Lung (tissue), 11 donors: ENCODE measurements at regions not wholly inside any gene's neighbourhood (a gene's known extent, or its start where the extent isn't known, plus 50 kb on each side); places are given as distances from the start of the nearest gene placed in this dataset.

Experiments
- ATAC-seq: fragments of 200-7000 bp; cut with Tn5 transposase; one replicate; pipeline ENCODE4 v1.9.1; 2020; ENCODE audit warnings: moderate number of reproducible peaks; ENCODE audit not compliant: insufficient read depth, low FRiP score
- DNase-seq, 3 donors: peaks; one replicate each; pipeline ENCODE4 v3.0.0-alpha.2; 2013 to 2017
- H3K27ac ChIP-seq, 2 donors: one replicate each; pipeline ENCODE4 v1.5.1; 2013; ENCODE audit warnings: mild to moderate bottlenecking in 2 of 2, moderate library complexity in 2 of 2, control low read depth in 1 of 2, inconsistent platforms in 1 of 2, low read depth in 1 of 2, low read length in 1 of 2
- H3K27me3 ChIP-seq, 3 donors: one replicate each; pipeline ENCODE4 v1.5.1; 2013; ENCODE audit warnings: low read length in 2 of 3; ENCODE audit not compliant: control insufficient read depth in 3 of 3, insufficient read depth in 3 of 3
- H3K36me3 ChIP-seq, 4 donors: one replicate each; pipeline ENCODE4 v1.5.1; 2013; ENCODE audit warnings: low read length in 4 of 4, mild to moderate bottlenecking in 1 of 4, moderate library complexity in 1 of 4; ENCODE audit not compliant: control insufficient read depth in 4 of 4, insufficient read depth in 4 of 4
- H3K4me1 ChIP-seq, 5 donors: one replicate each; pipeline ENCODE4 v1.5.1; 2013; ENCODE audit warnings: low read length in 5 of 5, mild to moderate bottlenecking in 2 of 5, moderate library complexity in 1 of 5; ENCODE audit not compliant: control insufficient read depth in 5 of 5, insufficient read depth in 5 of 5
- H3K4me3 ChIP-seq: one replicate; pipeline ENCODE4 v1.5.1; 2013; ENCODE audit warnings: mild to moderate bottlenecking, control low read depth, moderate library complexity
- H3K9ac ChIP-seq, 2 donors: one replicate each; pipeline ENCODE4 v1.5.1; 2013; ENCODE audit warnings: low read length in 2 of 2, control low read depth in 1 of 2; ENCODE audit not compliant: insufficient read depth in 1 of 2
- H3K9me3 ChIP-seq, 4 donors: one replicate each; pipeline ENCODE4 v1.5.1; 2013; ENCODE audit warnings: low read length in 3 of 4, mild to moderate bottlenecking in 1 of 4, moderate library complexity in 1 of 4; ENCODE audit not compliant: control insufficient read depth in 4 of 4, insufficient read depth in 3 of 4
- CTCF ChIP-seq: IDR thresholded peaks from 2 replicates; pipeline ENCODE4 v1.5.1; 2012; ENCODE audit warnings: mild to moderate bottlenecking; ENCODE audit errors: control extremely low read depth, extremely low read depth
- WGBS, 2 donors: extraction: QIAGEN DNeasy Blood & Tissue Kit; methylation state at CpG; one replicate each; pipeline ENCODE4 v1.1.7; 2013; 5-methylcytosine and 5-hydroxymethylcytosine counted together
- donor health status: control.
- donor health status: control.
- donor health status: Bipolar disorder and iron deficiency.
- donor health status: healthy.
- donor health status: DM: yes; HTN: yes; CAD: no.

- ATAC-seq = no peak
- no peak for TF ChIP-seq CTCF
- Histone ChIP-seq H3K9ac (no peak overlapping the region), H3K4me1 (peaks cover 0 to 17% (median 8%) of the 10 kb centered on the region in 5 donors), H3K9me3 (peaks cover 0 to 2% (median 0%) of the 10 kb centered on the region in 4 donors), H3K27me3 (no peaks in the 10 kb centered on the region), H3K27ac (peak overlapping the region in 1 of 2 donors; percentile 43), H3K4me3 (no peak overlapping the region), H3K36me3 (no peaks in the 10 kb centered on the region)
- peak in 2 of 3 donors; percentile 50 for DNase-seq
- 55 to 62% methylated on average over 11 of the region's 11 CpGs for WGBS, 2 donors
Observed at GRCh38 chr5:142221091-142221860, 103.5 kb downstream of the SPRY4 start.

- ATAC-seq (no peak), DNase-seq (no peak)
- Histone ChIP-seq H3K36me3 (no peaks in the 10 kb centered on the region), H3K9me3 (peaks cover 0 to 2% (median 0%) of the 10 kb centered on the region in 4 donors), H3K4me1 (peaks cover 0 to 19% (median 8%) of the 10 kb centered on the region in 5 donors), H3K4me3 (no peak overlapping the region), H3K27ac (no peak overlapping the region), H3K9ac (no peak overlapping the region), H3K27me3 (no peaks in the 10 kb centered on the region)
- 95 to 96% methylated on average over 7 of the region's 7 CpGs for WGBS, 2 donors
- TF ChIP-seq CTCF = no peak
Observed at GRCh38 chr5:142219146-142219545, 105.7 kb downstream of the SPRY4 start.

- H3K9ac ChIP-seq = no peak overlapping the region
- 91 to 99% methylated on average over 3 of the region's 3 CpGs for WGBS, 2 donors
- no peaks in the 10 kb centered on the region for H3K9me3 ChIP-seq
- H3K27ac ChIP-seq = peak overlapping the region in 1 of 2 donors; percentile 78
- H3K4me1 ChIP-seq = peaks cover 0 to 11% (median 5%) of the 10 kb centered on the region in 5 donors
- no peak for TF ChIP-seq CTCF
- H3K4me3 ChIP-seq = no peak overlapping the region
- H3K27me3 ChIP-seq = no peaks in the 10 kb centered on the region
- DNase-seq (no peak), ATAC-seq (no peak)
- H3K36me3 ChIP-seq = no peaks in the 10 kb centered on the region
Observed at GRCh38 chr5:142216931-142217330, 107.9 kb downstream of the SPRY4 start.
